HG03457 (cell line): ENCODE measurements at regions not wholly inside any gene's neighbourhood (a gene's known extent, or its start where the extent isn't known, plus 50 kb on each side); places are given as distances from the start of the nearest gene placed in this dataset.

Experiments used
- ATAC-seq: cut with Tn5 transposase; IDR thresholded peaks from one replicate; pipeline ENCODE4 v1.9.1; 2021; ENCODE audit warnings: moderate number of reproducible peaks; ENCODE audit not compliant: unreplicated experiment

DNA sequence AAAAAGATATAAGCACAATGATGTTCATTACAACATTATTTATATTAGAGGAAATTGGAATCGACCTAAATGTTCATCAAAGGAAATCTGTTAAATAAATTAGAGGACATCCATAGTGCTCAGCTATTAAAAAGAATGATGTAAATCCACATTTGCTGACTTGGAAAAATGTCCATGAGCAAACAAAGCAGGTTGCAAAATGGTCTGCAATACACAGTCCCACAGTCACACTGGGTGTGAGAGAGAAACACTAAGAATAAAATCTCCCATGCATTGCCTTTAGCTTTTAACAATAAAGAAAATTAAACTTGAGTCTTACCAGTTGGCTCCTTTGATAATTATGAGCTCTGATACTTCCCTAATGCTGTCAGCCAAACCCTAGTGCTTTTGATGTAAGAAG is 811.1 kb upstream of the SALL3 start:
- no peak for ATAC-seq

DNA sequence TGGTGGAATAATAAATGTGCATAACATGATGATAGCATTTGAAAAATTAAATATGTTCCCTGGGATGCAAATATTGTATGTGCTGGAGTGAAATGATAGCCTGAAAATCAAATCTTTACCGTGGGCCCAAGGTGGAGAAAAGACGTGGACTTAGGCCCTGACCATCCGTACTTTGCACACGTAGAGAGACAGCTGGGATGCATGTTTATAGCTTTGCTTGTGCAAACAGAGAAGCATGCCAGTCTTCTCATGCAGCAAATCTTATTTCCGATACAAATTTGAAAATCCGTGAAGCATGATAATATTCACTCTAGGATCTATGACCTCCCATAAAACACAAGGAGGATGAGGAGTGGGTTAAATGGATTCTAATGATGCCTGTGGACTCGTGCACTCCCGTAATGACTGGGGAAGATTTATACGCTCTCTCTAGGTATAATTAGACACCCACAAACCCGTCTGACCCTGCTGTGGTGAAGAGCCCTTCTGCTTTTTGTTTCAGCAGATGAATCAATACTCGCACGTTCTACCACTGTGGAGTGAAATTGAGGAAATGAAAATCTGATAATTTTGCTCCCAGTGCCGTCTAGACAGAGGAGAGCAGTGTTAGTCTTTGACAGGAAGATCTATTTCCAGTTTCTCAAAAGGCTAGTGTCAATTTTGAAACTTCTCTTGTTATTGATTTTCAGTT is 810.3 kb upstream of the SALL3 start:
- ATAC-seq: no peak

DNA sequence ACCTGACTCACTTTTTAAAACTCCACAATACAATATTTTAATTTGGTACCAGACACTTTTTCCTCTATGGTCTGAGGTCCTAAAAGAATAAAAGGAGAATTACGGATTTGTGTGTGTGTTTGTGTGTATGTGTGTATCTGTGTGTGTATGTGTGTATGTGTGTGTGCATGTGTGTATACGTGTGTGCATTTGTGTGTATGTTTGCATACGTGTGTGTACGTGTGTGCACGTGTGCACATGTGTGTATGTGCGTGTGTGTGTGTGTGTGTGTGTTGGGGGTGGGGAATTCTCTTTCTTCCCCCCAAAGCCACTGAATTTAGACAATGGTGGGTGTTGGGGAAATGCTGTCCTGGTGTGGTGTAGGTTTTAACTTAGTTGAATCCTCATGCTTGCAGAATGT is 807.7 kb upstream of the SALL3 start:
- no peak for ATAC-seq

DNA sequence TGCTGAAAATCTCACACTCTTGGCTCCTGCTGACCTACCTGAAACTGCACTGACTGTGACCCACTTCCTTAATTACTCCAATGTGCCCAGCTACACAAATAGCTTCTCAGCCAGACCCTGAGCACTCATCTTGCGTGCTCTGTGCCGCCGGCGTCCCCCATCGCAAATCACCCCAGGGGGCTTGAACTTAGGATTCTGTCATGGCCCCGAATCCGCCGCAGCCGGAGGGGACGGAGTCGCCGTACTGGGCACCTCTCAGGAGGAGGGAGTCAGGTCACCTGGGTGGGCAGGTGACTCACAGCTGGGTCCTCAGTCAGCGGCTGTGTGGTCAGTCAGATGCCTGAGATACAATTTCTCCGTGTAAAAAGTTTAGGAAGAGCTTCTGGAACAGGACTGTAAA is 804.9 kb upstream of the SALL3 start:
- no peak for ATAC-seq

DNA sequence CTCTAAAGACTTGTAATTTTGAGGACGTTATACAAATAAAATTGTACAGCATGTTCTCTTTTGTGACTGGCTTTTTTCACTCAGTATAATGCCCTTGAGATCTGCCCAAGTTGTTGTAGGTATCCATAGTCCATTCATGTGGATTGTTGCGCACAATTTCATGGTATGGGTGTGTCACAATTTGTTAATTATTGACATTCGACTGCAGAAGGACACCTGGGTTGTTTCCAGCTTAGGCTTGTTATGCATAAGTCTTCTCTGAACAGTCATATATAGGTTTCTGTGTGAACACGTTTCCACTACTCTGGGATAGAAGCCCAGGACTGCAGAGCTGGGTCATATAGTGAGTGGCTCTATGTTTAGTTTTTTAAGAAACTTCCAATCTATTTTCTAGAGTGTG is 800.8 kb upstream of the SALL3 start:
- ATAC-seq: no peak

DNA sequence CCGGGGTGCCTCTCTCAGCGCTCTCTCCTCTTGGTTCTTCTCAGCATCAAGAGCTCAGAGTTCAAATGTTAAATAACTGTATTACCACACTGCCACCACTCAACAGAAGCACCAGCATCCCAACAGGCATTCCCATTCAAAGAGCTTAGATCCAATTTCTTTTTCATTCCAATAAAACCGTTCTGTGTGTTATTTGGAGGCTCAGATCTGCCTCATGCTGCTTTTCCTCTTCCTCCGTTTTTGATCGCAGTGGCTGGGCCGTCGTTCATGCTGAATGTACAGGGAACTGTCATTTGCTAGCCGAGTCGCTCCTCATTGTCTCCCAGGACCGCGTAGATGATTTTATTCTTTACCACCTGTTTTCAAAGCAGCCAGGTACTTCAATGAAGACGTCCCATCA is 798.9 kb upstream of the SALL3 start:
- ATAC-seq: no peak

DNA sequence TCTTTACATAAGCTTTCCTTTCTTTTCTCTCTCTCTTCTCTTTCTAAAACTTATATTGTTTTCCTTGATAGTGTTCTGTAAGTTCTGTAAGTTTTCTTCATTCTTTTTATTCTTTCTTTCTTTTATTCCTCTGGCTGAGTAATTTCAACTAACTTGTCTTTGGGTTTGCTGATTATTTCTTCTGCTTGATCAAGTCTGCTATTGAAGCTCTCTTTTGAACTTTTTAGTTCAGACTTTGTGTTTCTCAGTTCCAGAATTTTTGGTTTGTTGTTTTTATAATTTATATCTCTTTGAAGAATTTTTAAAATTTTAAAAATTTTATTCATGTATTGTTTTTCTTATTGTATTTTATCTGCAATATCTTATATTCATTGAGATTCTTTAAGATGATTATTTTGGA is 795.8 kb upstream of the SALL3 start:
- no peak for ATAC-seq

DNA sequence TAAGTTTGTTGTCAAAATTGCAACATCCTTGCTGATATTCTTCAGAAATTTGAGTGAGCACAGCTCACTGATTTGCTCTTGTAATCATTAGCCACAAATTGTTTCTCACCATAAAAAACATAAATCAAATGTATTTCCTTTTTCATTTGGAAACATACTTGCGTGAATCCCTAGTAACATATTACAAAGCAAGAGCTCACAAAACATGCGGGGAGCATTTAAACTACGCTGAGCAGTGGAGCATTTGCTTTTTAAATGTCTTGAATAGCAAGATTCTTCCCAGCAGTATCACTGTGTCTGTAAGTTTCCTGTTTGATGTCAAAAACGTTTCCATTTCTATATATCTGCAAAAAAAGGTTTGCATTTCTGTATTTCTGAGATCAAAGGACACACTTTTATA is 788.3 kb upstream of the SALL3 start:
- ATAC-seq: no peak

DNA sequence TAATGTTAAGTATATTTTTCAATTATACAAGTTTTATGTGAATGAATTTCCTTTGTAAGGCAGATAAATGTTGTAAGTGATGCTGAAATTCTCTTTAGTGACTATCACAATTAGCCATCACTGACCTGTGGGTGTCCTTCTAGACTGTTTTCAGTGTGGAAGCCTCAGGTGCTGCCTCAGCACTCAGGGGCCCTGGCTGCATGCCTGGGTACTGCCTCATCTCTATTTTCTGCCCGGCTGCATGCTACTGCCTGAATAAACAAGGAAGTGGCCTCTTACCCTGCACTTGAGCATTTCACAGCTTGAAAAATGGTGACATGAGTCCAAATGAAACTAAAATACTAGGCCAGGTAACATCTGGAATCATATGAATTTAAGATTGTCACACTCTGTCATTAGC is 787.6 kb upstream of the SALL3 start:
- no peak for ATAC-seq

DNA sequence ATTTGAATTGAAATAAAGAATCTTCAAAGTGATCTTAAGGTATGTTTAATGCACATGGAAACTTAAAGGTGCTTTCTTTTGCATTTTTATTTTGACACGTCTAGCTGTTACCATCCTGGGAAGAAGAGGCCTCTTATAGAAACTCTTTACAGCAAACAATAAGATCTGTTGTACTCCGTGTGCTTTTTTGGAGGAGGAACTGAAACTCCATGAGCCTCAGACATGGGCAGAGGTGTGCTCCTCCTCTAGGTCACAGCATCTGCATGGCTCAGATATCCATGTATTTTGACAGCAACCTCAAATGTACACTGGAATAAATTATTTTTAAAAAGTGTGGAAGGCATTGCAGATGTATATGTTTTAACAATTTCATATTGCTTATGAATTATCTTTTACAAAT is 783.3 kb upstream of the SALL3 start:
- no peak for ATAC-seq

DNA sequence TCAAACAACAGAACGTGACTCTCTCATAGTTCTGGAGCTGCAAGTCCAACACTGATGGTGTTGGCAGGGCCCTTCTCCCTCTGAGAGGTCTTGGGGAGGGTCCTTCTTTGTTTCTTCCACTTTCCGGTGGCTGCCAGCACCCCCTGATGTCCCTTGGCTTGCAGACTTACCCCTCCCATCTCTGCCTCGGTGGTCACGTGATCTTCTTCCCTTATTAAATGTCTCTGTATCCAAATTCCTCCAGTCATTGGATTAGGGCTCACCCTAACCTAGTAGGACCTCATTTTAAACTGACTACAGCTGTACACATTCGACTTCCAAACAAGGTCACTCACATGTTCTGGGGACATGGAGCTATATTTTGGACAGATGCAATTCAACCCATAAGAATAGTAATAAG is 780.6 kb upstream of the SALL3 start:
- no peak for ATAC-seq

DNA sequence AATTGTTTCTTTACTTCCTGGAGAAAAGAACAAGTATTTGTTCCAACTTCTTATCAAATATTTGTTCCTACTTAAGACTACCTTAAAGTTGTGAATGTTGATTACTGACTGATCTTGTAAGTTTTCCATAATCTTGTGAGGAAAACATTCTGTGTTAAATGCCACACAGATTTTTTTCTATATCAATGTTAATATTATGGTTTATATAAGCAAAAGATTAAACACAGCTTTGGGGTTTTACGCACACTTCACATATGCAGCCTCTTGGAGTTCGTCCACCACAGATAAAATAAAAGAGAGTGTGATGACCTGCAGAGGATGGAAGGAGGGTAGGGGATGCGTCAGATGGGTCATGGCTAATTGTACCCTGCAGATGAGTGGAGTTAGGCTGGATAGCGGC is 780.0 kb upstream of the SALL3 start:
- no peak for ATAC-seq

DNA sequence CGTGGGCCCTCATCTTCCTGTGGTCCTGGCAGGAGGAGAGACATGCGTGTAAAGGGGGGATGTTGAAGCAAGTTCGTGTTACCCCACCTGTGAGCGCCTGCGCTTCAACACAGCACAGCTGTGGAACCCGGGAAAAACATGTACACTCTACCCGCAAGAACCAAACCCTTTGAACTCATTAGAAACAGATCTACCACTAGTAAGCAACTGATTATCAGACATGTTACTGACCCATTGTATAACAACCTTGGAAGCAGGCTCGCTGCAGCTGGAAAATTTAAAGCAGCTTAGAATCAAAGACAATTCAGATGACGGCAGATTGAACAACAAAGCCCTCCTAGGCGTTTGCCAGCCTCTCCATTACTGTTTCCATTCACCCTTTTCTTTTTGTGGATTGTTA is 771.7 kb upstream of the SALL3 start:
- no peak for ATAC-seq

DNA sequence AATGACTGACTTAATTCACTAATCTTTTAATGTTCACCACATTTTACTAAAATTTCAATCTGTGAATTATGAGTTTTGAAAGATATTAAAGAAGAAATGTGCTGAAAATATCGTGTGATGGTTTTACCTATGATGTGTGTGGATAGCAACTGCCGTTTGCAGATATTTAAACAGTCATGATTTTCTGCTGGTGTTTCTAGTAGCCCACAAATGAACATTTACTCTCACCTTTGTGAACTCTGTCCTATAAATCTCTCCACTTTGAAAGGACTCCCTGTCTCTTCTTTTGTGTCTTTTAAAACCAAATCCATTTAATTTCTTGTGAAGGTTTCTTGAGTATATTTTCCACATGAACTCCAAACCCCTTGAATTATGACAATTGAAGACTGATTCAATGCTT is 771.2 kb upstream of the SALL3 start:
- ATAC-seq: no peak

DNA sequence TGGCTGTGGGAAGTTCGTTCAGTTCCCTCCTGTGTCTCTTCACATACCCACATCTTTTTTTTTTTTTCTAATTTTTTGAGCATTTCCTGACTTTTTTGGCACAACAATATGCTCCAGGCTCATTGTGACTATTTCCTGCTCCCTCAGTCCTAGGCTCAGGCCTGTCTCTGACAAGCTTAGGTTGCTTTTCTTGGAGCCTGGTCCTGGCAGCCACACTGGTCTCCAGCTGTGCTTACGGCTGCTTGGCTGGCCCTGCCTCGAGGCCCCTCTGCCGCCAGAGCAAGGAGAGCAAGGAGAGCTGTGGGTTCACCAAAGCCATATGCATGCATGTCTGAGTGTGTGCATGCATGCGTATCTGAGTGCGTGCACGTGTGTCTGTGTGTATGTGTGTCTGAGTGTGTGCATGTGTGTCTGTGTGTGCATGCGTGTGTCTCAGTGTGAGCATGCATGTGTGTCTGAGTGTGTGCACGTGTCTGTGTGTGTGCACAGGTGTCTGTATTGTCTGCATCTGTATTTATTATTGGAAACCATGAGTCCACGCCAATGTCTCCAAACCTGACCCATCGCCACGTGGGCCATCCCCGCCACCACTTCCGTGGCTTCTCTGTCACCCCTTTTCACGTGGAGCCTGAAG is 766.1 kb upstream of the SALL3 start:
- no peak for ATAC-seq

DNA sequence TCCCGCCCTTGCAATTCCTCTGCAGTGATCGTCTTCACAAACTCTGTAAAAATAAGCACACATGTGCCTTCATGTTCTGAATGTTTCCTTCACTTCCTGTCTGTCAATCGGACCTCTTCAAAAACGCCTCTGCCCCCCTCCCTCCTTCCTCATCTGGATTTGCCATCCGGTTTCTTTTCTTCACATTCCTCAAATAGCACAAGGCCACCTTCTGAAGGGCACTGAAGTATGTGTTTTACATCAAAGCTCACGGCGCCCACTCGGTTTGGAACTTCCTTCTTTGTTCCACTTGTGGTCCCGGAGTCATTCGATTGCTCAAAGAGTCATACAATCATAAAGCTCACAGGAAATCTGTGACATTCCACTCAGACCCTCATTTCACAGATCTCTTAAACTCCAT is 758.1 kb upstream of the SALL3 start:
- no peak for ATAC-seq

DNA sequence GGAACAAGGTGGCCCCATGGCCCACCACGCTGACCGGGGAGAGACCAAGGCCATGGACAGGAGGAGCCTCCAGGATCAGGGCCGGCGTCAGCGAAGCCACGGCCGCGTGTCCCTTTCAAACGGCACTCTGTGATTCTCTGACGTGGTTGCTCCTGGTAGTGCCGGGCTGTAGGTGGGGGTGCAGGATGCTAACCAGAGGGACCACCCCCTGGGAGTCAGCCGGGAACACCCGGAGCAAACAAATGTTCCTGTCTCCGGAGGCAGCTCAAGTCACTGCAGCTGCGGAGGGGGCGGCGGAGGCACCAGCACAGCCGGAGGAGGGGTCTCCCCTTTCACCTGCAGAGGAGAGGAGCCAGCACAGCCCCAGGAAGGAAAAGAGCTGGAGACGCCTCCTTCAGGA is 750.6 kb upstream of the SALL3 start:
- ATAC-seq: no peak

DNA sequence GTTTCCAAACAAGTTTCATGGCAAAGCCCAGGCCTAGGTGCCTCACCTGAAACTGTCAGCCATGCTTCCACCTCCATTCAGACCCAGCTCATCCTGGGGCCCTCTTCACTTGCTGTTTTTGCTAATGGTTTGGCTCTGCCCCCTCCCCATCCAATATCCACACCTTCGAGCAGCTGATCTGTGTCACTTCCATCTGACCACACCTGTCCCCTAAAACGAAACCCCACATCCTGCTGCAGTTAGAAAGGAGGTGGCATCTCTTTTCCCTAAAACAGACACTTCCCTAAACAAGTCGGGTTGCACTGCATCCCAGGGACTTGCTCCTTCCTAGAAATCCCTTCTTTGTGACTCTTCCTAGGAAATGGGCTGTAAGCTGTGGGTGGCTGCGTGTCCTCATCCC is 748.7 kb upstream of the SALL3 start:
- no peak for ATAC-seq

DNA sequence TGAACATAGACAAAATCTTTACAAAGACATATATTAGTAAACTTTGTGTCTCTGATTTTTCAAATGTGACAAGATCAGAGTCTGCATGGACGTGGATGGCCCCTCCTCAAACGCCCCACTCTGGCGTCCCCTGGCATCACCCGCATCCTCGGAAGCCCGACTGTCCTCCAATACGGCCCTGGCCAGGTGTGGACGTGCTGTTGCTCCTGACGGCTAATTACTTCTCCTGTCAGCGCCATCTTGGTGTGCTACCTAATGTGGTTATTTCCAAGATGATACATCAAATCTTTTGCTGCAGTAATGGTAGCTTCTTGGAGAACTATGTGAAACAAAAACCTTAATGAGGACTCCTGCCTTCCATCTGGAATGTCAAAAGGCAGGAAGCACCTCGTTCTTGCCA is 747.4 kb upstream of the SALL3 start:
- no peak for ATAC-seq

DNA sequence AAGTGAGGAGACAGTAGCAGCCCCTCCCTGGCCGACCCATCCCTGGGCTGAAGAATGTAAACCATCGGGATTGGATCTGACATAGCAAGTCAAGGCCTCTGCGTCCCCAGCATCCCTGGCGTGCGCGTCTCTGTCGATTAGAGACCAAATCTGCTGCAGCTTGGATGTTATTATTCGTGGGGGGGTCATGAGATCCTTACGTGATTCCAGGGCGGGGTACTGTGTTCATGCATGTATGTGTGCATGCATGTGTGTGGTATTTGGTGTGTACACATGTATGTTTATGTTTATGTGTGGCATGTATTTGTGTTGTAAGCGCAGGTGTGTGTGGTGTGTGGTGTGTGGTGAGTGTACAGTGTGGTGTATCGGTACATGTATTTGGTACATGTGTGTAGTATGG is 741.8 kb upstream of the SALL3 start:
- no peak for ATAC-seq

DNA sequence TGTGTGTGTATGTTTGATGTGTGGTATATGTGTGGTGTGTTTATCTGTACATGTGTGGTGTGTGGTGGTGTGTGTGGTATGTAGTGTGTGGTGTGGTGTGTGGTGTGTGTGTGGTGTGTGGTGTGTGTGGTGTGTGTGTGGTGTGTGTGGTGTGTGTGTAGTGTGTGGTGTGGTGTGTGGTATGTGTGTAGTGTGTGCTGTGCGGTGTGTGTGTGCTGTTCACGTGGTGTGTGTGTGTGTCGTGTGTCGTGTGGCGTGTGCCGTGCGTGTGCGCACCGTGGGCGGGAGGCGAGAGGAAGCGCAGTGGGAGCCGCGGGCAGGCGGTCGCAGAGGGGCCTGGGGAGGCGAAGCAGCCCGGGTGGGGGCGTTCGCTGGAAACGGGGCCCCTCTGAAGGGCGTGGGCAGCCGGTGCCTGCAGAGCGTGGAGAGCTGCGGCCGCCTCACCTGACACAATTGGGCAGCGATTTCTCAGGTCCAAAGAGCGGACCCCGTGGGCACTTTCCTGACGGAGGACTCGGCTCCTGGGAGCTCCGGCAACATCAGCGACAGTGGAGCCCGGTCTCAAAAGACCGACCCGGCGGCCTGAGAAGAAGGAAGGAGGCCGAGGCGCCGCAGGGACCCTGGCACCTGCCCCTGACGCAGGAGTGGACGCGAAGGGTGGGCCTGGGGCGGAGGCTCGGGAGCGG is 741.1 kb upstream of the SALL3 start:
- no peak for ATAC-seq

DNA sequence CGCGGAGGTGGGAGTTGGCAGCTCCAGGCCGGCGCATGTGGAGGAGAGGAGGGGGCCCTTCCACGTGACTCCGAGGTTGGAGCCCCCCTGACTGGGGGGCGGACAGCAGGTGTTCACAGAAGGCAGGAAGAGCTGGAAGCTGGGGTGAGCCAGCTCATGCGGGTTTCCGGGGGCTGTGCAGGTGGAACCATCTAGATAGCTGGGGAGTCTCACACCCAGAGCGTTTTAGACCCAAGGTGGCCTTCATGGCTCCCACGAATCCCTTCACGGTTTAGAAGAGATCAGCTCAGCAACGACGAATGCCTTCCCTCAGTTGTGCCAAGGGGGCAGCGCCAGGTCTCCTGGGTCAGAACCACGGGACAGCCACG is 740.5 kb upstream of the SALL3 start:
- ATAC-seq: no peak

DNA sequence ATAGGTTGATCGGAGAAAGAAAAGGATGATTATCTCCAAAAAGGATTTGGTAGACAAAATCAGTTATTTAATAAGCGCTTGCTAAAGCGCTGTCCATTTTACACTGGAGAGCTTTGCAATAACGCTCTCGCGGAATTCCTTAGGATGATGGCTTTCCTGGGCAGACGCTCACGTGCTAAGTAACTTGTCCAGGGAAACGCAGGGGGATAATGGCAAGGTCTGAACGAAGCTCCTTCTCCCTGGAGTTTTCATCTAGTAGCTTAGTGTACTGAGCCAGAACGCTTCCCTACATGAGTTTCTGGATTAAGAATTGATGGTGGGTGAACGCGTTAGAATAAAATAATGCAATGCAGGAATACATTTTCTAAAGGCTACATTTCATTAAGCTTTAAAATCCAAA is 739.5 kb upstream of the SALL3 start:
- no peak for ATAC-seq
